Right lobe of liver (tissue), 6 donors: ENCODE measurements at regions not wholly inside any gene's neighbourhood (a gene's known extent, or its start where the extent isn't known, plus 50 kb on each side); places are given as distances from the start of the nearest gene placed in this dataset.
"Not testable (repeated sequence)": the region's sequence is repeated elsewhere in the genome, so short reads cannot be mapped to it uniquely, and the experiment has no call there.

Experiments
- ATAC-seq, 4 donors: fragments of 200-7000 bp; cut with Tn5 transposase; one replicate each; pipeline ENCODE4 v1.9.1; 2020; ENCODE audit warnings: mild to moderate bottlenecking in 4 of 4, moderate library complexity in 4 of 4
- DNase-seq, 3 donors: peaks; one replicate each; pipeline ENCODE4 v3.0.0-alpha.2; 2020
- H3K27ac ChIP-seq, 3 donors: fragments of 200-600 bp; one replicate each; pipeline ENCODE4 v1.8.0; 2022
- H3K27me3 ChIP-seq, 2 donors: fragments of 200-600 bp; one replicate each; pipeline ENCODE4 v1.8.0; 2022
- H3K36me3 ChIP-seq, 4 donors: fragments of 200-600 bp; sonication (generic) in 1 of 4; one replicate each; pipeline versions ENCODE4 v1.5.1 to v1.8.0; 2017 to 2022; ENCODE audit warnings: control low read depth in 1 of 4
- H3K4me1 ChIP-seq, 4 donors: fragments of 200-600 bp; sonication (generic) in 1 of 4; one replicate each; pipeline versions ENCODE4 v1.5.1 to v1.8.0; 2017 to 2022; ENCODE audit warnings: control low read depth in 1 of 4
- H3K4me3 ChIP-seq, 3 donors: fragments of 200-600 bp; one replicate each; pipeline ENCODE4 v1.8.0; 2022
- H3K9me3 ChIP-seq, 4 donors: fragments of 200-600 bp; sonication (generic) in 1 of 4; one replicate each; pipeline versions ENCODE4 v1.5.1 to v1.8.0; 2017 to 2022; ENCODE audit warnings: control low read depth in 1 of 4
- POLR2A ChIP-seq: fragments of 450-650 bp; IDR thresholded peaks from one replicate; pipeline ENCODE4 v1.6.1; 2017; ENCODE audit warnings: antibody characterized with exemption, mild to moderate bottlenecking
- WGBS: methylation state at CpG from one replicate; pipeline ENCODE4 v1.1.6; 2018; ENCODE audit warnings: low coverage, low lambda C conversion rate; ENCODE audit not compliant: insufficient coverage; ENCODE audit errors: missing lambda C conversion rate; 5-methylcytosine and 5-hydroxymethylcytosine counted together
- intact Hi-C, 2 donors: fragments of 100-400 bp; cut with DNase I; formaldehyde crosslinking; loops; one replicate each; pipeline versions ENCODE4 v1.11.2 to v1.14.1; 2022
- TF ChIP-seq, protein P1 (sequence below), 4 donors: fragments of 200-600 bp in 3 of 4; fragments of 450-650 bp in 1 of 4; IDR thresholded peaks; one replicate each; pipeline versions ENCODE4 v1.5.1 to v1.8.0; 2016 to 2022; ENCODE audit warnings: antibody characterized with exemption in 4 of 4, mild to moderate bottlenecking in 2 of 4
- donor health status: DM: no; HTN: yes; CAD: no.
- donor health status: DM: no; HTN: no; CAD: no.
- donor health status: DM: no; HTN: no; CAD: no.
- donor health status: DM: no; HTN: yes; CAD: no.
- donor health status: DM: no; HTN: yes; CAD: no.

GRCh38 chrX:102841706-102842003, 95.4 kb upstream of the RAB40AL start:
- DNase-seq (no peak), ATAC-seq (no peak)
- WGBS, result 37% methylated on average over 2 of the region's 2 CpGs
- Histone ChIP-seq H3K9me3 (no peaks in the 10 kb centered on the region), H3K27ac (no peak overlapping the region), H3K27me3 (no peaks in the 10 kb centered on the region), H3K36me3 (no peaks in the 10 kb centered on the region), H3K4me1 (no peaks in the 10 kb centered on the region), H3K4me3 (no peak overlapping the region)
- TF ChIP-seq, protein P1, sequence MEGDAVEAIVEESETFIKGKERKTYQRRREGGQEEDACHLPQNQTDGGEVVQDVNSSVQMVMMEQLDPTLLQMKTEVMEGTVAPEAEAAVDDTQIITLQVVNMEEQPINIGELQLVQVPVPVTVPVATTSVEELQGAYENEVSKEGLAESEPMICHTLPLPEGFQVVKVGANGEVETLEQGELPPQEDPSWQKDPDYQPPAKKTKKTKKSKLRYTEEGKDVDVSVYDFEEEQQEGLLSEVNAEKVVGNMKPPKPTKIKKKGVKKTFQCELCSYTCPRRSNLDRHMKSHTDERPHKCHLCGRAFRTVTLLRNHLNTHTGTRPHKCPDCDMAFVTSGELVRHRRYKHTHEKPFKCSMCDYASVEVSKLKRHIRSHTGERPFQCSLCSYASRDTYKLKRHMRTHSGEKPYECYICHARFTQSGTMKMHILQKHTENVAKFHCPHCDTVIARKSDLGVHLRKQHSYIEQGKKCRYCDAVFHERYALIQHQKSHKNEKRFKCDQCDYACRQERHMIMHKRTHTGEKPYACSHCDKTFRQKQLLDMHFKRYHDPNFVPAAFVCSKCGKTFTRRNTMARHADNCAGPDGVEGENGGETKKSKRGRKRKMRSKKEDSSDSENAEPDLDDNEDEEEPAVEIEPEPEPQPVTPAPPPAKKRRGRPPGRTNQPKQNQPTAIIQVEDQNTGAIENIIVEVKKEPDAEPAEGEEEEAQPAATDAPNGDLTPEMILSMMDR (IDR thresholded peaks at IDR 0.05), result no peak
- TF ChIP-seq POLR2A, result no peak
- intact Hi-C loops, result no loop called here

DNA sequence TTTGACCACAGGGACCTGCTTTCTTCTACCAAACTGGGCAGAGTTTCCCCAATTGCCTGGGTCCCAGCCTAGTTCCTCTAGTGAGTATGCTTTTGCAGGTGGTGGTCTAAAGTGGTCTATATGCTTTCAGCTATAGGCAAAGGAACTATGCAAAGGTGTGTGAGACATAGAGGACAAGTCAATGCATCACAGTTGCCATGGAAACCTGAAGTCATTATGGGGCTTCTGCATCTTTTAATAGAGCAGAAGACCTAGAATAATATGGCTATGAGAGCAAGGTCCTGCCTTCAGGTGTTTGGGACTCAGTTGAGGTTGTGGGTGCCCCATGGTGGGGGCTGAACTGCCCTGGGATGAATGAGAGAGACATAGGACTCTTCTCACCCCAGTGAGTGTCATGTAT, 92.1 kb upstream of the RAB40AL start:
- H3K36me3 ChIP-seq, result no peaks in the 10 kb centered on the region
- no peaks in the 10 kb centered on the region for H3K4me1 ChIP-seq
- intact Hi-C loops, result no loop called here
- no peak for DNase-seq
- TF ChIP-seq, protein P1 (IDR thresholded peaks at IDR 0.05), result no peak
- no peaks in the 10 kb centered on the region for H3K9me3 ChIP-seq
- no peak overlapping the region for H3K4me3 ChIP-seq
- H3K27ac ChIP-seq, result no peak overlapping the region
- H3K27me3 ChIP-seq, result no peaks in the 10 kb centered on the region
- no peak for ATAC-seq

DNA sequence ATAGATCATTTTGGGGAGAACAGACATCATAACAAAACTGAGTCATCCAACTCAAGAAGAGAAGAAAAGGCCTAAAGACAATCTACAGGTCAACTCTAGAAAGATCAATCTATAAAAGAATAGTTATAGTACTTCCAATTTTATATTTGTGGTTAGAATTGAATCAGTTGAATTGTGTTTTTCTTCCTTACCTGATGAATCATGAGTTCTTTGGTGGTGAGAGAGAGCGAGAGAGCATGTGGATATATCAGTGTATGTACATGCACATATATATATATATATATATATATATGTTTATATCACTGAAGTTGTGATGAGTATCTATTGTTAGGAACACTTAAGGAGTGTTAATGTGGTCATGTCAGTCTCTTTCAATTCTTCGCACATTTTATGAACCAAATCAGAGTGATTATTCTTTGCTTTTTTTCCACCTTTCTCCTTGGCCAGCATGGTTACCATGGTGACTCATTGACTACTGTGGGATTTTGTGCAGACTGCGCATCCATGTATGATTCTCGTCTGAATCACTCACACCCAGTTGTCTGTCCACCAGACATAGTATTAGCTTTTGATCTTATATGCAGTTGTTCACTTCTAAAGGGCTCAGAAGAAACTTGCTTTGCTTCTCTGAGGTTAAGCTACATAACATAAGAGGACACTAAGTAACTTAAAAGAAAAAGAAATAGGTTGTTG, 90.4 kb upstream of the RAB40AL start:
- no peaks in the 10 kb centered on the region for H3K9me3 ChIP-seq
- WGBS, result 53% methylated on average over 3 of the region's 4 CpGs
- no peak overlapping the region for H3K4me3 ChIP-seq
- intact Hi-C loops, result no loop called here
- H3K4me1 ChIP-seq, result no peaks in the 10 kb centered on the region
- H3K27me3 ChIP-seq, result no peaks in the 10 kb centered on the region
- DNase-seq (no peak), ATAC-seq (no peak)
- H3K27ac ChIP-seq, result no peak overlapping the region
- no peaks in the 10 kb centered on the region for H3K36me3 ChIP-seq
- TF ChIP-seq POLR2A, result no peak
- TF ChIP-seq, protein P1 (IDR thresholded peaks at IDR 0.05), result no peak

GRCh38 chrX:102847362-102847761, 89.7 kb upstream of the RAB40AL start:
- H3K9me3 ChIP-seq, result no peaks in the 10 kb centered on the region
- no peak overlapping the region for H3K4me3 ChIP-seq
- intact Hi-C loops, result no loop called here
- TF ChIP-seq POLR2A, result no peak
- TF ChIP-seq, protein P1 (IDR thresholded peaks at IDR 0.05), result no peak
- H3K27ac ChIP-seq, result no peak overlapping the region
- no peaks in the 10 kb centered on the region for H3K27me3 ChIP-seq
- no peak for DNase-seq
- 37% methylated on average over 2 of the region's 2 CpGs for WGBS
- no peak for ATAC-seq
- H3K36me3 ChIP-seq, result no peaks in the 10 kb centered on the region
- H3K4me1 ChIP-seq, result no peaks in the 10 kb centered on the region

DNA sequence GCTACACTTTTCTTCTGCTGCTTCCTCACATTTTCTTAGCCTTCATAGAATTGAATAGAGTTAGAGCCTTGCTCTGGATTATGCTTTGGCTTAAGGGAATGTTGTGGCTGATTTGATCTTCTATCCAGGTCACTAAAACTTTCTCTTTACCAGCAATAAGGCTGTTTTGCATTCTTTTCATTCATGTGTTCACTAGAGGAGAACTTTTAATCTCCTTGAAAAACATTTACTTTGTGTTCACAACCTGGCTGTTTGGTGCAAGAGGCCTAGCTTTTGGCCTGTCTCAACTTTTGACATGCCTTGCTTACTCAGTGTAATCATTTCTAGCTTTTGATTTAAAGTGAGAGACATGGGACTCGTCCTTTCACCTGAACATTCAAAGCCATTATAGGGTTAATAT, 87.7 kb upstream of the RAB40AL start:
- Histone ChIP-seq H3K27ac (no peak overlapping the region), H3K36me3 (no peaks in the 10 kb centered on the region), H3K9me3 (no peaks in the 10 kb centered on the region), H3K4me3 (no peak overlapping the region), H3K27me3 (no peaks in the 10 kb centered on the region), H3K4me1 (no peaks in the 10 kb centered on the region)
- no peak for ATAC-seq
- TF ChIP-seq, protein P1 (IDR thresholded peaks at IDR 0.05), result no peak
- TF ChIP-seq POLR2A, result no peak
- intact Hi-C loops, result no loop called here
- 89% methylated on average over 1 of the region's 1 CpG for WGBS
- no peak for DNase-seq

DNA sequence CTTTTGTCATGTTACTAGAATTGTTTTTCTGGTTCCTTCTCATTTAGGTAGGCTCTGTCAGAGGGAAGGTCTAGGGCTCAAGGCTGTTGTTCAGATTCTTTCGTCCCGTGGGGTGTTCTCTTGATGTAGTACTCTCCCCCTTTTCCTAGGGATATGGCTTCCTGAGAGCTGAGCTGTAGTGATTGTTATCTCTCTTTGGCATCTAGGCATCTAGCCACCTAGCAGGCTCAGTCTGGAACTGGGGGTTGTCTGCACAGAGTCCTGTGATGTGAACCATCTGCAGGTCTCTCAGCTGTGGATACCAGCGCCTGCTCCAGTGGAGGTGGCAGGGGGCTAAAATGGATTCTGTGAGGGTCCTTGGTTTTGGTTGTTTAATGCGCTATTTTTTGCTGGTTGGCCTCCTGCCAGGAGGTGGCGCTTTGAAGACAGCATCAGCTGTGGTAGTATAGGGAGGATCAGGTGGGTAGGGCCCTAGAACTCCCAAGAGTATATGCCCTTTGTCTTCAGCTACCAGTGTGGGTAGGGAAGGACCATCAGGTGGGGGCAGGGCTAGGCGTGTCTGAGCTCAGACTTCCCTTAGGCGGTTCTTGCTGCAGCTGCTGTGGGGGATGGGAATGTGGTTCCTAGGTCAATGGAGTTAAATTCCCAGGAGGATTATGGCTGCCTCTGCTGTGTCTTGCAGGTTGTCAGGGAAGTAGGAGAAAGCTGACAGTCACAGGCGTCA, 78.1 kb upstream of the RAB40AL start:
- H3K36me3 ChIP-seq, ATAC-seq, H3K4me1 ChIP-seq, intact Hi-C loops, H3K9me3 ChIP-seq, H3K27me3 ChIP-seq, H3K27ac ChIP-seq, DNase-seq, H3K4me3 ChIP-seq: not testable (repeated sequence)
- WGBS, result 83% methylated on average over 2 of the region's 8 CpGs
